NCI-H2196 treated with DMSO at 0.1 percent for 48 hours (cell line): ENCODE measurements at regions not wholly inside any gene's neighbourhood (a gene's known extent, or its start where the extent isn't known, plus 50 kb on each side); places are given as distances from the start of the nearest gene placed in this dataset.
"Not testable (repeated sequence)": the region's sequence is repeated elsewhere in the genome, so short reads cannot be mapped to it uniquely, and the experiment has no call there.

Experiments
- DNase-seq: peaks from one replicate; lab custom pipeline; 2025; ENCODE audit not compliant: unreplicated experiment; lab: John Stamatoyannopoulos, UW

- no peak for DNase-seq
Measured at GRCh38 chr4:81740487-81740886, 268.8 kb upstream of the RASGEF1B start.

GRCh38 chr4:81738891-81739290 lies 267.2 kb upstream of the RASGEF1B start:
- DNase-seq = no peak

- no peak for DNase-seq
Measured at GRCh38 chr4:81737865-81738559, 266.3 kb upstream of the RASGEF1B start.

DNA sequence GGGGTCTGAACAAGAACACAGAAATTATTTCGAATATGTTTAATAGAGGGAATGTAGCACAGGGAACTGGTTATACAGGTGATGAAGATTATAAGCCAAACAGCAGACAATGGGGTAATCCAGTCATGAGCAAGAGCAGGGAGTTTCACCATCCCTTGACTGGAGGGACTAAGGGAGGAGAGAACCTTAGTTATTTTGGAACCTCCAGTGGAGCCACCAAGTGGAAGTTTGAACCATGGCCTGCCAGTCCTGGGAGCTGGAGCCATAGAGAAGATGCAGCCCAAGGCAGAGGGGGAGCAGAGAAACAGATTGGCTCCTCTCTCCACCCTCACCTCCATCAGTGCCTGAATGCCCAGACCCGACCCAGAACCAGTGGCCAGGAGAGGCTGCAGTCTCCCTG lies 264.6 kb upstream of the RASGEF1B start:
- DNase-seq = no peak

- DNase-seq = no peak
Measured at GRCh38 chr4:81732980-81733379, 261.3 kb upstream of the RASGEF1B start.

- no peak for DNase-seq
Measured at GRCh38 chr4:81724925-81725329, 253.2 kb upstream of the RASGEF1B start.

DNA sequence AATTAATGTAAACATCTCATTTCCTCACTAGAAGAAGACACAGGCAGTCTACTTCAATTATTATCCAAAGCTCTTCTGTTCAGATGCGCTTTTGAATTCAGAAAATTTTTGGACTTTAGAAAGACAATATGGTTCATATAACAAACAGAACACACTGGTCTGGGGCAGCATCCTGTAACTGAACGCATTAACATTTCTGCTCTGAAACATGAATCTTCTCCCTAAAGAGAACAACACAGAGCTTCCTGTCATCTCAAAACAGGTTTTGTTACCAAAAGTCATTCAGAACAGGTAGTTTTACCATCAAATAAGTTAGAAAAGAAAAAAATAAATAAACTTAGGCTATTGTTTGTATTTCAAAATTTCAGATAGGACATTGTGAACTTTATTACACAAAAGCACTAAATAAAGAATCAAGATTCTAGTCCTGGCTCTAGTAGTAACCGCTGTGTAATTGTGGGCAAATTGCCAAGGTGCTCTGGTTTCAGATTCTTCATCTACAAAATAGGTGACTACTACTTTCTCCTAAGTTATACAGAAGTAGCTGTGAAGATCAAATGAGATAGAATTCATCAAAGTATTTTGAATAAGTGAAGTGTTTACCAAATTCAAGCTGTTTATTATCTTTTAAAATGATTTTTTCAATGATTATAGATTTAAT lies 252.3 kb upstream of the RASGEF1B start:
- DNase-seq = no peak

DNA sequence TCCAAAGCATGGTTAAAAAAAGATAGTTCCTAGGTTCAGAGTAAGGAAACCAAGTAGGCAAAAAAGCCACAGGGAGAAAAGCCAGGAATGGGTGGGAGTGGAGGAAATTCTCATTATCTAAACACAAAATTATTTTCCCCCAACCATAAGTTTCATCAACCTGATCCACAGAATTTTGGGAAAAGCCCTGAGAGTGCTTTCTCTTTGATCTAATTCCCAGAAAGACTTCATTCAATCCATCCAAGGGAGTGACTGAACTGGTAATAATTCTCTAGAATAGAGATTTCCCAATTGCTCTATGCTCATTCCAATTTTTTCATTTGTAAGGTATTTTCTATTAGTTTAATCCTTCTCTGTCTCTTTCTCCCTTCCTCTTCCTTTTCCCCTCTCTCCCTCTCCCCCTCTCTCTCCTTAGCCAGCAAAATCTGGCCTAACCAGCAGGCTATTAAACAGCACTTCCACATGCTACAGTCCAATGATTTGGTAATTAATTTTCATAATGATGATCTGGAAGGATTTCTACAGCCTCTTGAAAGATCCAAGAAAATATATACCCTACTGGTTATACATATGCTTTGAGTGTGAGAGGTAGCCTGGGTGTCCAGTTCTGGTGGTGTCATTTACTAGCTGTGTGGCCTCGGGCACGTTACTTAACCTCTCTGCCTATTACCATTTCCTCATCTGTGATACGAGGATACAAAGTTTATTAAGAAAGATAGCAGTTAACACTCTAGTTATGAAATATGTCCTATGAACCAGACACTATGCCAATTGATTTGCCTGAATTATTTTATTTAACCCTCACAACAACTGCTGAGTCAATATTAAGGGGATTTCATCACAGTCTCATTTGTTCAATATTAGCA lies 251.5 kb upstream of the RASGEF1B start:
- DNase-seq = no peak

GRCh38 chr4:81722290-81722851 lies 250.7 kb upstream of the RASGEF1B start:
- DNase-seq = no peak

DNA sequence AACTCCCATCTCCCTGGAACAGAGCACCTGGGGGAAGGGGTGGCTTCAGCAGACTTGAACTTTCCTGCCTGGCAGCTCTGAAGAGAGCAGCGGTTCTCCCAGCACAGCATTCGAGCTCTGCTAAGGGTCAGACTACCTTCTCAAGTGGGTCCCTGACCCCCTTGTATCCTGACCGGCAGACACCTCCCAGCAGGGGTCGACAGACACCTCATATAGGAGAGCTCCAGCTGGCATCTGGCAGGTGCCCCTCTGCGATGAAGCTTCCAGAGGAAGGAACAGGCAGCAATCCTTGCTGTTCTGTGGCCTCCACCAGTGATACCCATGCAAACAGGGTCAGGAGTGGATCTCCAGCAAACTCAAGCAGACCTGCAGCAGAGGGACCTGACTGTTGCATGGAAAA lies 244.1 kb upstream of the RASGEF1B start:
- DNase-seq = no peak

- not testable (repeated sequence) for DNase-seq
Measured at GRCh38 chr4:81715357-81715756, 243.7 kb upstream of the RASGEF1B start.

DNA sequence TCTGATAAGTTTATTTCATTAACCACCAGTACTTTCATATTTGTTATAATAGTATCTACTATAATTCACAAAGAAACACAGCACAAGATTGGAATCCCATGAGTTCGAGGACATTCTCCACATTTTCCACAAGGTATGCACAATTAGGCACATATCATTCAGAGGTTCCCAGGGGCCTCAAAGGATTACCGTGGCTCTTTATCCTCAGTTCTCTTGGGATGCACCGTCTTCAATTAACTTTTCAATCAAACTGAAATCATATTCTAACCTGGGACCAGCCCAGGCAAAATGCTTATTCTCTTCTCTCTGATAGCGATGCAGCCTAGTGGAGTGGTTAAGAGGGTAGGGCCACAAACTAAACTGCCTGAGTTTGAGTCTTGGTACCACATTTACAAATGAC lies 242.6 kb upstream of the RASGEF1B start:
- no peak for DNase-seq

DNA sequence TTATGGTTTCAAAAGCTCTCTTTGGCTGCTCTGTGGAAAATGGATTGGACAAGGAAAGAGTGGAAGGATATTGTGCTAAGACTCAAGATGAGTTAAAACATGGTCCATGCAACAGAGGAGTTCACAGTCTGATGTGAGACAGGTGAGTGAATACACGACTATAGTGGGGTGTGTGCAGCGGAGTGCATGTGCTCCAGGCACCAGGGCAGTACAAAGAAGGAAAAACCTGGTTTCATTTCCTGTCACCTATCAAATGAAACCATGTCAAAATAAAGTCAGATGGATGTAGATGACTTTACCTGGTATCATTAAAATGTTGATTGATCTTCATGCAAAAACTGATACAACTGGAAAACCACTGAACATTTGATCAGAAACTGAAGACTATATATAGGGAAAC lies 241.0 kb upstream of the RASGEF1B start:
- no peak for DNase-seq

DNA sequence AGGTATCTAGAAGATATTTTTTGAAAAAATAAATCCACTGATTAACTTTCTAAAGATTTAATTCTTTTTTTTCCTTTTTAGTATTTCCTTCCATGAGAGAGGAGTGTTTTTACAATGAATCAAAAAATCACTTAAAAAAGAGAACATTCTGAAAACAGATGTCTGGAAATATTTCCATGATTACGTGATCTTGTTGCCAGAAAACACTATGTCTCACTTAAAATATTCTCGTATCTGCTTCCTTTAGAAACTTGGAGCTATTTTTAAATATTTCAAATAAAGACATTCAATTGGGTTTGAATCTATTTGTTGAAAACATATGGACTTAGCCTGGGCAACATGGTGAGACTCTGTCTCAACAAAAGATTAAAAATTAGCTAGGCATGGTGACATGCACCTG lies 232.8 kb upstream of the RASGEF1B start:
- DNase-seq = no peak

GRCh38 chr4:81700189-81700588 lies 228.5 kb upstream of the RASGEF1B start:
- no peak for DNase-seq

- no peak for DNase-seq
Measured at GRCh38 chr4:81698538-81699296, 227.0 kb upstream of the RASGEF1B start.

DNA sequence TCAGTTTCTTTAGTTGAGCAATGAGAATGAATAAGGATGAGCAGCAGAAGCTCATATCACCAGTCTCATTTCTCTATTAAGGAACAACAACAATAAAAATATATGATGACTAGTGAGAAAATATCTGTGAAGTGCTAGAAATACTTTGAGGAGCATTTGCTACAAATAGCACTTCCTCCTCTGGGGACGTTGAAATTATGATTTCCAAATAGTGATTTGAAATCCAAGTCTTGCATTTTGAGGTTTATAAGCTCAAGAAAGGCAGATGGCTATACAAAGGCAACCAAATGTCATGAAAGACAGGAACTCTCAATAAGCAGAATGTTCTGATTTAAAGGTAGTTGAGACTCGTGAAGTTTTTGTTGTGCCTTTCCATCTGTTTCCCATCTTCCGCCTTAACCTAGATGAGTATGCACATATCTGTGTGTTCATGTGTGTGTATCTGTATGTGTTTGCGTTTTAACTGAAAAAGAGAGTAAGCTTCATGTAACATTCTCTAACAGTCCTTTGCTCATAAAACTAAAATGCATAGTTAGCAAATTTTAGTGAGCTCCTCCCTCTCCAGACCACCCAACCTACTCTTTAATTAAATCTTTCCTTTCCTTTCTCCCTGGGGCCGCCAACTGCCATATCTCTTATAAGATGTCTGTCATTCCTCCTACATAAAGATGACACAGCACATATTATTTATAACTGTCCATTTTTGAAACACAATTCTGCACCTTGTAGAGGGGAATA lies 222.6 kb upstream of the RASGEF1B start:
- no peak for DNase-seq

DNA sequence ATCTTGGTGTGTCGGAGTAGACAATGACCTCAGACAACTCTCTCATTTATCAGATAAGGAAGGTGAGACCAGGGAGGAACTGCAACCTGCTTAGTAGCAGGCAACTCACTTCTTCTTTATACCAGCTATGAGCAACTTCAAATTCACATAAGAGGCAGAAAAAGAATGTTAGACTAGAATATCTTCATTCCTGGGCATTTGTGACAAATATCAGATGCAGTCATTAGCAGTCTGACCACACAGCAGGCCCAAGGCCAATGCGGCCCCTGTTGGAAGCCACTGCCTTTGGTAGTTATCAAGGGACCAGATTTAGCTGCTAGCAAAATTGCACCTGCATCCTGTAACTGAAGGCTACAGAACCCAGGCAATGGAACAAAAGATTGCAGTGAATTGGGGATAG lies 219.2 kb upstream of the RASGEF1B start:
- DNase-seq = no peak

GRCh38 chr4:81688085-81688484 lies 216.4 kb upstream of the RASGEF1B start:
- no peak for DNase-seq

DNA sequence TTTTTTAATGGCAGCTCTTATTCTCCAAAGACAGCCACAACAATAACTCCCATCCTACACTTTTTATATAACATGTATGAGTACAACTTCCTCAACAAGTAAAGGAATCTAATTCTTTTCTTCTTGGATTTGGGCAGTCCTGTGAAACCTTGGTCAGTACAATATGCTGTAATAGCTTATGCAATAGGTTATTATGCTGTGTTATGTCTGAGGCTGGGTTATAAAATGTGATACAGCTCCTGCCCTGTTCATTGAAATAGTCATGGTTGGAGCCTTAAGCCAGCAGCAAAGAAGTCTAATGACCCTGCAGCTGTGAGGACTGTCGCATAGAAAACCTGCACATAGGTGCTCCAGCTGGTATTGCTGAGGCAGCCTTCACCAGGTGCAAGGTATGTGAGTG lies 215.8 kb upstream of the RASGEF1B start:
- no peak for DNase-seq
